ENCODE measurements at regions not wholly inside any gene's neighbourhood (a gene's known extent, or its start where the extent isn't known, plus 50 kb on each side); places are given as distances from the start of the nearest gene placed in this dataset.

DNA sequence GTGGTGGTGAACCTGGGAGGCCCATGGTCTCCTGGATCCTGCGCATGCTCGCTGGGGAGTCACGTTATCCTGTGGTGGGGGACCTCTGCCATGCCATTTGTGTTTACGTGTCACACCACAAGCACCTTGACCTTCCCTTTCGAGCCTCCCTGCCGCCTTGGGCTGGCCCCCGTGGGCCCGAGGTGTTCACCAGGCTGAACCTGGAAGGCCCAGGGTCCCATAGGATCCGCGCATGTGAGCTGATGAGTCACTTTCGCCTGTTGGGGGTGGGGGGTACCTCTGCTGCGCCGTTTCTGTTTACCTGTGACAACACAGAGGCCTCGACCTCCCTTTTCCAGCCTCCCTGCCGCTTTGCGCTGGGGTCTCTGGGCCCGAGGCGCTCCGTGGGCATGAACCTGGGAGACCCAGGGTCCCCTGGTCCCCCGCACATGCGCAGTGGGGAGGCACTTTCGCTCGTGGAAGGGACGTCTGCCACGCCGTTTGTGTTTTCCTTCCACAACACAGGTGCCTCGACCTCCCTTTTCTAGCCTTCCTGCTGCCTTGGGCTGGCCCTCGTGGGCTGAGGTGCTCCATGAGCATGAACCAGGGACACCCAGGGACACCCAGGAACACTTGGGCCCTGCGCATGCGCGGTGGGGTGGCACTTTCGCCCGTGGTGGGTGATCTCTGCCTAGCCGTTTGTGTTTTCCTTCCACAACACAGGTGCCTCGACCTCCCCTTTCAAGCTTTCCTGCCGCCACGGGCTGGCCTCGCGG, 334.1 kb downstream of the ALG10 start:
- no peak overlapping the region for H3K9ac ChIP-seq (ENCODE audit: control insufficient read depth, insufficient read depth, low read length)
- H3K9me3 ChIP-seq (replicated peaks; ENCODE audit: control insufficient read depth, insufficient read depth, low read length) = no peaks in the 10 kb centered on the region; the same call in 2 of the 3 replicates
- DNase-seq (ENCODE audit: low read depth, low spot score) (no peak), FAIRE-seq (no peak), ATAC-seq (no peak)
- WGBS (ENCODE audit: insufficient coverage, insufficient replicate concordance, low lambda C conversion rate, missing lambda C conversion rate) = 46% methylated on average over 36 of the region's 39 CpGs
- H3K27me3 ChIP-seq (replicated peaks in 1 of 2; ENCODE audit: control insufficient read depth in 2 of 2, insufficient read depth in 2 of 2, low read length in 1 of 2) = no peaks in the 10 kb centered on the region
- no peaks in the 10 kb centered on the region for H4K20me1 ChIP-seq (ENCODE audit: control insufficient read depth, insufficient read depth)
- no peaks in the 10 kb centered on the region for H3K36me3 ChIP-seq (ENCODE audit: control insufficient read depth in 2 of 2, insufficient read depth in 2 of 2, low read length in 1 of 2)
- ChIA-PET SMC1A (ENCODE audit: uncharacterized antibody, unreplicated experiment) (no interaction called here), RAD21 (ENCODE audit: unreplicated experiment) (no interaction called here), CTCF (no interaction called here), POLR2A (no interaction called here)
- no peaks in the 10 kb centered on the region for H3K4me1 ChIP-seq (ENCODE audit: control insufficient read depth, insufficient read depth, low read length)
- in situ Hi-C loops (cut with MboI) (loop anchor here (25.0 kb wide), 3 partner anchors 106 to 1594 kb away; partner anchors contain the start of gene YARS2), intact Hi-C loops (cut with micrococcal nuclease; ENCODE audit: unreplicated experiment) (no loop called here)
- no peak overlapping the region for H3K4me2 ChIP-seq (ENCODE audit: control insufficient read depth, insufficient read depth)
- no TSS peak for BruUV-seq (replicated peaks)
- H2AFZ ChIP-seq (ENCODE audit: control insufficient read depth, low read depth, low read length) = no peak overlapping the region
- H3K27ac ChIP-seq (ENCODE audit: control insufficient read depth, insufficient read depth) = no peak overlapping the region
- no peaks in the 10 kb centered on the region for H3K79me2 ChIP-seq (ENCODE audit: control insufficient read depth, insufficient read depth, low read length)
- no peak overlapping the region for H3K4me3 ChIP-seq
- TF ChIP-seq SMC3 (IDR thresholded peaks at IDR 0.05; ENCODE audit: borderline replicate concordance, low read length) (no peak), SREBF1 (IDR thresholded peaks at IDR 0.05; ENCODE audit: low read length) (no peak), POU2F2 (IDR thresholded peaks at IDR 0.05; ENCODE audit: borderline replicate concordance, low read depth, low read length) (no peak), SMAD1 (IDR thresholded peaks at IDR 0.05; ENCODE audit: low read depth, partially characterized antibody) (no peak), CHD1 (IDR thresholded peaks at IDR 0.05; ENCODE audit: low read depth, low read length) (no peak), HDGF (IDR thresholded peaks at IDR 0.05) (no peak), ZNF207 (IDR thresholded peaks at IDR 0.05; ENCODE audit: borderline replicate concordance) (no peak), MEF2B (IDR thresholded peaks at IDR 0.05; ENCODE audit: partially characterized antibody, poor library complexity, severe bottlenecking) (no peak), YY1 (IDR thresholded peaks at IDR 0.05; ENCODE audit: low read depth, low read length) (no peak), SRF (IDR thresholded peaks at IDR 0.05; ENCODE audit: low read depth in 2 of 2, low read length in 2 of 2) (no peak)
- TF ChIP-seq, protein P1, sequence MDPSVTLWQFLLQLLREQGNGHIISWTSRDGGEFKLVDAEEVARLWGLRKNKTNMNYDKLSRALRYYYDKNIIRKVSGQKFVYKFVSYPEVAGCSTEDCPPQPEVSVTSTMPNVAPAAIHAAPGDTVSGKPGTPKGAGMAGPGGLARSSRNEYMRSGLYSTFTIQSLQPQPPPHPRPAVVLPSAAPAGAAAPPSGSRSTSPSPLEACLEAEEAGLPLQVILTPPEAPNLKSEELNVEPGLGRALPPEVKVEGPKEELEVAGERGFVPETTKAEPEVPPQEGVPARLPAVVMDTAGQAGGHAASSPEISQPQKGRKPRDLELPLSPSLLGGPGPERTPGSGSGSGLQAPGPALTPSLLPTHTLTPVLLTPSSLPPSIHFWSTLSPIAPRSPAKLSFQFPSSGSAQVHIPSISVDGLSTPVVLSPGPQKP (IDR thresholded peaks at IDR 0.05; ENCODE audit: low read depth, low read length) = no peak
- TF ChIP-seq, protein P2, sequence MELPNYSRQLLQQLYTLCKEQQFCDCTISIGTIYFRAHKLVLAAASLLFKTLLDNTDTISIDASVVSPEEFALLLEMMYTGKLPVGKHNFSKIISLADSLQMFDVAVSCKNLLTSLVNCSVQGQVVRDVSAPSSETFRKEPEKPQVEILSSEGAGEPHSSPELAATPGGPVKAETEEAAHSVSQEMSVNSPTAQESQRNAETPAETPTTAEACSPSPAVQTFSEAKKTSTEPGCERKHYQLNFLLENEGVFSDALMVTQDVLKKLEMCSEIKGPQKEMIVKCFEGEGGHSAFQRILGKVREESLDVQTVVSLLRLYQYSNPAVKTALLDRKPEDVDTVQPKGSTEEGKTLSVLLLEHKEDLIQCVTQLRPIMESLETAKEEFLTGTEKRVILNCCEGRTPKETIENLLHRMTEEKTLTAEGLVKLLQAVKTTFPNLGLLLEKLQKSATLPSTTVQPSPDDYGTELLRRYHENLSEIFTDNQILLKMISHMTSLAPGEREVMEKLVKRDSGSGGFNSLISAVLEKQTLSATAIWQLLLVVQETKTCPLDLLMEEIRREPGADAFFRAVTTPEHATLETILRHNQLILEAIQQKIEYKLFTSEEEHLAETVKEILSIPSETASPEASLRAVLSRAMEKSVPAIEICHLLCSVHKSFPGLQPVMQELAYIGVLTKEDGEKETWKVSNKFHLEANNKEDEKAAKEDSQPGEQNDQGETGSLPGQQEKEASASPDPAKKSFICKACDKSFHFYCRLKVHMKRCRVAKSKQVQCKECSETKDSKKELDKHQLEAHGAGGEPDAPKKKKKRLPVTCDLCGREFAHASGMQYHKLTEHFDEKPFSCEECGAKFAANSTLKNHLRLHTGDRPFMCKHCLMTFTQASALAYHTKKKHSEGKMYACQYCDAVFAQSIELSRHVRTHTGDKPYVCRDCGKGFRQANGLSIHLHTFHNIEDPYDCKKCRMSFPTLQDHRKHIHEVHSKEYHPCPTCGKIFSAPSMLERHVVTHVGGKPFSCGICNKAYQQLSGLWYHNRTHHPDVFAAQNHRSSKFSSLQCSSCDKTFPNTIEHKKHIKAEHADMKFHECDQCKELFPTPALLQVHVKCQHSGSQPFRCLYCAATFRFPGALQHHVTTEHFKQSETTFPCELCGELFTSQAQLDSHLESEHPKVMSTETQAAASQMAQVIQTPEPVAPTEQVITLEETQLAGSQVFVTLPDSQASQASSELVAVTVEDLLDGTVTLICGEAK (IDR thresholded peaks at IDR 0.05; ENCODE audit: borderline replicate concordance) = no peak
- TF ChIP-seq, protein P3, sequence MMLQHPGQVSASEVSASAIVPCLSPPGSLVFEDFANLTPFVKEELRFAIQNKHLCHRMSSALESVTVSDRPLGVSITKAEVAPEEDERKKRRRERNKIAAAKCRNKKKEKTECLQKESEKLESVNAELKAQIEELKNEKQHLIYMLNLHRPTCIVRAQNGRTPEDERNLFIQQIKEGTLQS (IDR thresholded peaks at IDR 0.05; ENCODE audit: borderline replicate concordance, extremely low read depth, low read depth, low read length) = no peak
- TF ChIP-seq, protein P4, sequence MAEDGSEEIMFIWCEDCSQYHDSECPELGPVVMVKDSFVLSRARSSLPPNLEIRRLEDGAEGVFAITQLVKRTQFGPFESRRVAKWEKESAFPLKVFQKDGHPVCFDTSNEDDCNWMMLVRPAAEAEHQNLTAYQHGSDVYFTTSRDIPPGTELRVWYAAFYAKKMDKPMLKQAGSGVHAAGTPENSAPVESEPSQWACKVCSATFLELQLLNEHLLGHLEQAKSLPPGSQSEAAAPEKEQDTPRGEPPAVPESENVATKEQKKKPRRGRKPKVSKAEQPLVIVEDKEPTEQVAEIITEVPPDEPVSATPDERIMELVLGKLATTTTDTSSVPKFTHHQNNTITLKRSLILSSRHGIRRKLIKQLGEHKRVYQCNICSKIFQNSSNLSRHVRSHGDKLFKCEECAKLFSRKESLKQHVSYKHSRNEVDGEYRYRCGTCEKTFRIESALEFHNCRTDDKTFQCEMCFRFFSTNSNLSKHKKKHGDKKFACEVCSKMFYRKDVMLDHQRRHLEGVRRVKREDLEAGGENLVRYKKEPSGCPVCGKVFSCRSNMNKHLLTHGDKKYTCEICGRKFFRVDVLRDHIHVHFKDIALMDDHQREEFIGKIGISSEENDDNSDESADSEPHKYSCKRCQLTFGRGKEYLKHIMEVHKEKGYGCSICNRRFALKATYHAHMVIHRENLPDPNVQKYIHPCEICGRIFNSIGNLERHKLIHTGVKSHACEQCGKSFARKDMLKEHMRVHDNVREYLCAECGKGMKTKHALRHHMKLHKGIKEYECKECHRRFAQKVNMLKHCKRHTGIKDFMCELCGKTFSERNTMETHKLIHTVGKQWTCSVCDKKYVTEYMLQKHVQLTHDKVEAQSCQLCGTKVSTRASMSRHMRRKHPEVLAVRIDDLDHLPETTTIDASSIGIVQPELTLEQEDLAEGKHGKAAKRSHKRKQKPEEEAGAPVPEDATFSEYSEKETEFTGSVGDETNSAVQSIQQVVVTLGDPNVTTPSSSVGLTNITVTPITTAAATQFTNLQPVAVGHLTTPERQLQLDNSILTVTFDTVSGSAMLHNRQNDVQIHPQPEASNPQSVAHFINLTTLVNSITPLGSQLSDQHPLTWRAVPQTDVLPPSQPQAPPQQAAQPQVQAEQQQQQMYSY (CRISPR knock-in tag; IDR thresholded peaks at IDR 0.05) = no peak
